ENCODE measurements at regions not wholly inside any gene's neighbourhood (a gene's known extent, or its start where the extent isn't known, plus 50 kb on each side); places are given as distances from the start of the nearest gene placed in this dataset.

DNA sequence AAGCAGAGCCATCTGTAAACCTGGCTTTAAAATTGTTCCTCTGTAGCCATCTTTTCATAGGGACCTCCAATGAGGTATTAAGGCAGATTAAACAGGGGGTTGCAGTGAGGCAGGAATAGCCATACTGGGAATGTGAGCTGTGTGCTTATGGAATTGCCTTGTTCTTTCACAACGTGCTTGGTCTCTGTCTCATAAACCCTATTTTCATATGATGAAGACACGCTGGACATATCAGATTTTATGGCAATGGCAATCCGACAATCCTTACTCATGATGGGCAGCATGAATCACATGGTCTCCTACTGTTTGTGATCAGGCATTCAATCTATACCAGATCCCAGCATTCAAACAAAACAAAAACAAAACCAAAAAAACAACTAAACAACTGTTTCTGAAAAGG, 418.9 kb upstream of the NRP1 start:
- DNase-seq (ENCODE audit: low read depth): no peak
- H3K4me3 ChIP-seq (ENCODE audit: low read depth, low read length): no peak overlapping the region
- TF ChIP-seq, protein P1, sequence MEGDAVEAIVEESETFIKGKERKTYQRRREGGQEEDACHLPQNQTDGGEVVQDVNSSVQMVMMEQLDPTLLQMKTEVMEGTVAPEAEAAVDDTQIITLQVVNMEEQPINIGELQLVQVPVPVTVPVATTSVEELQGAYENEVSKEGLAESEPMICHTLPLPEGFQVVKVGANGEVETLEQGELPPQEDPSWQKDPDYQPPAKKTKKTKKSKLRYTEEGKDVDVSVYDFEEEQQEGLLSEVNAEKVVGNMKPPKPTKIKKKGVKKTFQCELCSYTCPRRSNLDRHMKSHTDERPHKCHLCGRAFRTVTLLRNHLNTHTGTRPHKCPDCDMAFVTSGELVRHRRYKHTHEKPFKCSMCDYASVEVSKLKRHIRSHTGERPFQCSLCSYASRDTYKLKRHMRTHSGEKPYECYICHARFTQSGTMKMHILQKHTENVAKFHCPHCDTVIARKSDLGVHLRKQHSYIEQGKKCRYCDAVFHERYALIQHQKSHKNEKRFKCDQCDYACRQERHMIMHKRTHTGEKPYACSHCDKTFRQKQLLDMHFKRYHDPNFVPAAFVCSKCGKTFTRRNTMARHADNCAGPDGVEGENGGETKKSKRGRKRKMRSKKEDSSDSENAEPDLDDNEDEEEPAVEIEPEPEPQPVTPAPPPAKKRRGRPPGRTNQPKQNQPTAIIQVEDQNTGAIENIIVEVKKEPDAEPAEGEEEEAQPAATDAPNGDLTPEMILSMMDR (IDR thresholded peaks at IDR 0.05; ENCODE audit: insufficient read depth, low read depth, low read length, missing control alignments): no peak

DNA sequence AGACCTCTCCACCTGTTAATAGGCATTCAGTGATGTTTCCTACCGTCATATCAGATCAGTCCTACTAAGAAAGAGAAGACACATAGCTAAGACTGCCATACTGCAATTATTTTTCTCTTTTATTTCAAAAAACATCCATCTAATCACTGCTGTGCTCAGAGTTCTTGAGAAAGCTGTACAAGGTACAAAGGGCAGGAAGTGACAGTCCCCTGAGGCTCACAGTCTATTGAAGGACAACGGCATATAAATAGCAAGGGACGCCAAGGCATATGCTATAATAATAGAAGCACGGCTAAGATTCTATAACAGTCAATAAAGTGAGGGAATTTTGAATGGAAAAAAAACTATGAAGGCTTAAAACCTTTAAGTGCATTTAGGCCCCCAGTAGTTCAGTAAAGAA, 415.3 kb upstream of the NRP1 start:
- H3K4me3 ChIP-seq (ENCODE audit: low read depth, low read length): no peak overlapping the region
- DNase-seq (ENCODE audit: low read depth): no peak
- TF ChIP-seq, protein P1 (IDR thresholded peaks at IDR 0.05; ENCODE audit: insufficient read depth, low read depth, low read length, missing control alignments): no peak

DNA sequence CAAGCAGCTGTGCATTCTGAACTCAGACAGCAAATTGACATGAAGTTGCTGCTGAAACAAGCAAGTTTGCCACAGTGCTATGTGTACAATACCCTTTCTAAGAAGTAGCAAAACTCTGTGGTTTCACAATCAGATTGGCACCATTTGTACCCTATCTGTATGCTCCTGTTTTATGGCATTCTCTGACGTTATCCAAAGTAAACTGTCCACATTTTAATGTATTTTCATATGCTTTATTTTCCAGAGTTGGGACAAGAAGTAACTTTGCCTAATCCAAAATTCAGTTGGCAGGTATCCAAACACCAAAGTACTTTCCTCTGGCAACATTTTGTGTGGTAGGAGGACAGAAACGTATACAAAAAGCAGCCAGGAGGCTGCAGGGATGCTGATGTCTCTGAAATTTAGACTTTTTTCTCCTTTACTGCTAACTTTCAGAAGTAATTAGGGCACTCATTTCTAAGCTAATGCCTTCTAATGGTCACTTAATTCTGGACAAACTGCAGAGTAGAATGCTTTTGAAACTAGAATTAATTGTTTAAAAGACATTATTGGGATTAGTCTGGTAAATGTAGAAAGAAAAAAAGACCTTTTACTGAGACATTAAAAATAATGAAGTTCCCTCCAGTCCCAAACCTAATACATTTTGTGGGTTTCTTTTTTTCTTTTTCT, 414.7 kb upstream of the NRP1 start:
- no peak overlapping the region for H3K4me3 ChIP-seq (ENCODE audit: low read depth, low read length)
- DNase-seq (ENCODE audit: low read depth): no peak
- TF ChIP-seq, protein P1 (IDR thresholded peaks at IDR 0.05; ENCODE audit: insufficient read depth, low read depth, low read length, missing control alignments): no peak

DNA sequence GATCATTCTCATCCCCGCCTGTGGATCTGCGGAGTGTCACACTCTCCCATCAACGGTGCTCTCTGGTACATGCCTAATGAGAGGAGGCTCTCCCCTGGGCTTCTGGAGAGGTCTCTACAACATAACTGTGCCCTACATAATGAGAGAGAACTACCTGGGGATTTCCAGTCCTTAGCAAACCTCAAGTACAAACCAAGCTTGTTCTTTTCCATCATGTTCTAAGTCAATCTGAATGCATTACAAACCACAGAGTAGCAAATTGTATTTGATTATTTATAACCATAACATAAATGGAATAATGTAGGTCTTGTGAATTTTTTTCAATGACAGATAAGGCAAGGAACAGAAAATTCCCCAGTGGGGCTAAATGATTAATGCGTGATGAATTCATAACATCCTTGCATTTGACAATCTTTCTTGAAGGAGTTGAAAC, 412.4 kb upstream of the NRP1 start:
- H3K4me3 ChIP-seq (ENCODE audit: low read depth, low read length): no peak overlapping the region
- DNase-seq (ENCODE audit: low read depth): peak; percentile 18
- TF ChIP-seq, protein P1 (IDR thresholded peaks at IDR 0.05; ENCODE audit: insufficient read depth, low read depth, low read length, missing control alignments): no peak

DNA sequence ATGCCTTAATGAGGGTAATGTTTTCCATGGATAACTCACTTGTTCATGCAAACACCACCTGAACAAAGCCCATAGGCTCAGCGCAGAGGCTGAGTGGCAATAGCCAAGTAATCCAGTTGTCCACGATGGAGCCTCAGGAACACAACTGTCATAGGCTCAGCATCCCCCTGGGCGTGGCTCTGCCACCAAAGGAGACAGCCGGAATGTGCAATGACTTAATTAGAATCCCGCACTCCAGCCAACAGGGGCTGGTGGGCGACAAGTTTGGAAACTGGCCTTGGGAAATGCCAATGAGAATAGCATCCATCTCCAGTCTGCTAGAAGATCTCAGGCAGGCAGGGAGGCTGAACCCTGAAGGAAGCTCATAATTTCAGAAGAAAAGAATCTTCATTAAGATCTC, 411.7 kb upstream of the NRP1 start:
- DNase-seq (ENCODE audit: low read depth): no peak
- TF ChIP-seq, protein P1 (IDR thresholded peaks at IDR 0.05; ENCODE audit: insufficient read depth, low read depth, low read length, missing control alignments): no peak
- H3K4me3 ChIP-seq (ENCODE audit: low read depth, low read length): no peak overlapping the region

DNA sequence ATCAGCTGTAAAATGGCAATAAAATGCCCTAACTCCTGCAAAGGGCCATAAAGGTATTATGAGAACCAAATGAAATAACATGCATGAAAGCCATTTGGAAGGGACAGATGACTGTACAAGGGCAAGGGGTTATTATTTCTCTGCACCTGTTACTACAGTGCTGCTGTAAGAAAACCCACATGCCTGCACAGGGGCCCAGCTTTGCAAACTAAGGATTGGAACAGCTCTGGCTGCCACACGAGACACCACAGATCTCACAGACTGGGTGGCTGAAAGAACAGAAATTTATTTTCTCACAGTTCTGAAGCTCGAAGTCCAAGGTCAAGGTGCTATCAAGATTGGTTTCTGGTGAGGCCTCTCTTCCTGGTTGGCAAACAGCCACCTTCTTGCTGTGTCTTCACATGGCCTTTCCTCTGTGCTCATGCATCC, 409.0 kb upstream of the NRP1 start:
- H3K4me3 ChIP-seq (ENCODE audit: low read depth, low read length): no peak overlapping the region
- TF ChIP-seq, protein P1 (IDR thresholded peaks at IDR 0.05; ENCODE audit: insufficient read depth, low read depth, low read length, missing control alignments): no peak
- DNase-seq (ENCODE audit: low read depth): peak; percentile 80

DNA sequence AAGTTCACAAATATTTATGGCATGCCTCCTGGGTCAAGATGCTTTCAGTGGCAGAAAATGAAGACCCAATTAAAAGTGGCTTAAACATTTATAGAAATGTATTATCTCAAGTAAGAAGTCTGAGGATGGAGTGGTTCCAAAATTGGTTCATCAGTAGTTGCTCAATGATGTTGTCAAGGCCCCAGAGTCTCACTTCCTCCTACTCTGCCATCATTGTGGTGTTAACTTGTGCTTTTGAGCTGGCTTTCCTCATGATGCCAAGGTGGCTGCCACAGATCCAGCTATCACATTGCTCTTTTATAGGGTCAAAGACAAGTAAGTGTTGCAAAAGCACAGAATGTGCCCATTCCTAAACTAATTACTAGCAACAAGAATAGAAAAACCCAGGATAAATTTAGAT, 404.6 kb upstream of the NRP1 start:
- TF ChIP-seq, protein P1 (IDR thresholded peaks at IDR 0.05; ENCODE audit: insufficient read depth, low read depth, low read length, missing control alignments): no peak
- no peak for DNase-seq (ENCODE audit: low read depth)
- H3K4me3 ChIP-seq (ENCODE audit: low read depth, low read length): no peak overlapping the region
